ENCODE measurements at regions not wholly inside any gene's neighbourhood (a gene's known extent, or its start where the extent isn't known, plus 50 kb on each side); places are given as distances from the start of the nearest gene placed in this dataset.

- no peak for TF ChIP-seq CTCF (IDR thresholded peaks at IDR 0.05; ENCODE audit: poor library complexity)
- no peak for TF ChIP-seq EZH2 (IDR thresholded peaks at IDR 0.05; ENCODE audit: borderline replicate concordance)
- TF ChIP-seq EZH2phosphoT487 (IDR thresholded peaks at IDR 0.05; ENCODE audit: low read depth, severe bottlenecking, unreplicated experiment): no peak
These were observed 1714.4 kb upstream of the SEL1L start for GRCh38 chr14:83247924-83248639.
